Mesendoderm (in vitro differentiated cells): ENCODE measurements at regions not wholly inside any gene's neighbourhood (a gene's known extent, or its start where the extent isn't known, plus 50 kb on each side); places are given as distances from the start of the nearest gene placed in this dataset.

Source experiments
- DNase-seq: peaks from one replicate; pipeline ENCODE4 v3.0.0; 2013
- H2AK5ac ChIP-seq: 2 replicates; pipeline ENCODE4 v1.6.1; 2013; ENCODE audit warnings: low read length, inconsistent platforms
- H2BK120ac ChIP-seq: 2 replicates; pipeline ENCODE4 v1.6.1; 2013; ENCODE audit warnings: low read depth, mild to moderate bottlenecking, low read length, moderate library complexity, mixed read lengths
- H2BK15ac ChIP-seq: replicated peaks from 2 replicates; pipeline ENCODE4 v1.6.1; 2013; ENCODE audit warnings: low read depth, mild to moderate bottlenecking, moderate library complexity
- H2BK5ac ChIP-seq: 2 replicates; pipeline ENCODE4 v1.6.1; 2013; ENCODE audit warnings: low read length, inconsistent platforms
- H3K18ac ChIP-seq: 2 replicates; pipeline ENCODE4 v1.6.1; 2013; ENCODE audit warnings: mild to moderate bottlenecking, low read length, mixed read lengths
- H3K23ac ChIP-seq: one replicate; pipeline ENCODE4 v1.6.1; 2013; ENCODE audit warnings: low read length
- H3K27ac ChIP-seq: 2 replicates; pipeline ENCODE4 v1.5.1; 2013; ENCODE audit warnings: low read depth, mild to moderate bottlenecking, inconsistent platforms, low read length, moderate library complexity
- H3K27me3 ChIP-seq: 2 replicates; pipeline ENCODE4 v1.6.1; 2013; ENCODE audit warnings: low read length, control low read depth, mild to moderate bottlenecking, inconsistent platforms; ENCODE audit not compliant: insufficient read depth, poor library complexity
- H3K36me3 ChIP-seq: 2 replicates; pipeline ENCODE4 v1.6.1; 2013; ENCODE audit warnings: low read length, inconsistent platforms; ENCODE audit not compliant: control insufficient read depth, insufficient read depth
- H3K4ac ChIP-seq: one replicate; pipeline ENCODE4 v1.6.1; 2013; ENCODE audit warnings: low read depth, mild to moderate bottlenecking, low read length, moderate library complexity
- H3K4me1 ChIP-seq: 2 replicates; pipeline ENCODE4 v1.6.1; 2013; ENCODE audit warnings: low read depth, low read length, inconsistent platforms; ENCODE audit not compliant: control insufficient read depth
- H3K4me2 ChIP-seq: 2 replicates; pipeline ENCODE4 v1.6.1; 2013; ENCODE audit warnings: low read length
- H3K4me3 ChIP-seq: 2 replicates; pipeline ENCODE4 v1.5.1; 2013; ENCODE audit warnings: mild to moderate bottlenecking, low read length
- H3K56ac ChIP-seq: one replicate; pipeline ENCODE4 v1.6.1; 2013; ENCODE audit warnings: low read length
- H3K79me1 ChIP-seq: 2 replicates; pipeline ENCODE4 v1.6.1; 2013; ENCODE audit warnings: low read length, inconsistent platforms
- H3K79me2 ChIP-seq: 2 replicates; pipeline ENCODE4 v1.6.1; 2013; ENCODE audit warnings: mild to moderate bottlenecking, low read length; ENCODE audit not compliant: control insufficient read depth, insufficient read depth
- H3K9ac ChIP-seq: 2 replicates; pipeline ENCODE4 v1.6.1; 2013; ENCODE audit warnings: low read length, inconsistent platforms
- H4K5ac ChIP-seq: one replicate; pipeline ENCODE4 v1.6.1; 2013; ENCODE audit warnings: low read length
- H4K8ac ChIP-seq: one replicate; pipeline ENCODE4 v1.6.1; 2013; ENCODE audit warnings: low read depth, mild to moderate bottlenecking, control low read depth, low read length, moderate library complexity
- WGBS: extraction: QIAGEN DNeasy Blood & Tissue Kit; methylation state at CpG from one replicate; pipeline ENCODE4 v1.1.7; 2013; ENCODE audit warnings: low lambda C conversion rate, missing lambda C conversion rate; ENCODE audit not compliant: insufficient coverage; ENCODE audit errors: extremely low coverage; 5-methylcytosine and 5-hydroxymethylcytosine counted together

- no peak overlapping the region for H2AK5ac ChIP-seq
- H3K4me2 ChIP-seq: no peak overlapping the region
- no peaks in the 10 kb centered on the region for H3K36me3 ChIP-seq
- no peaks in the 10 kb centered on the region for H3K79me1 ChIP-seq
- H3K18ac ChIP-seq: no peak overlapping the region
- no CpG with 5 or more reads among the region's 1 CpG for whole genome bisulfite sequencing
- no peak for DNase-seq
- H3K79me2 ChIP-seq: no peaks in the 10 kb centered on the region
- no peak overlapping the region for H3K4me3 ChIP-seq
- no peak overlapping the region for H3K4ac ChIP-seq
- H2BK120ac ChIP-seq: no peak overlapping the region
- no peak overlapping the region for H3K27ac ChIP-seq
- no peaks in the 10 kb centered on the region for H3K4me1 ChIP-seq
- no peak overlapping the region for H4K5ac ChIP-seq
- no peaks in the 10 kb centered on the region for H3K27me3 ChIP-seq
- H2BK15ac ChIP-seq: no peak overlapping the region
- H4K8ac ChIP-seq: no peak overlapping the region
- H3K56ac ChIP-seq: no peak overlapping the region
- H3K23ac ChIP-seq: no peak overlapping the region
- H3K9ac ChIP-seq: no peak overlapping the region
- no peak overlapping the region for H2BK5ac ChIP-seq
These were observed 53.3 kb upstream of the SLCO2A1 start for GRCh38 chr3:134083008-134083407.

DNA sequence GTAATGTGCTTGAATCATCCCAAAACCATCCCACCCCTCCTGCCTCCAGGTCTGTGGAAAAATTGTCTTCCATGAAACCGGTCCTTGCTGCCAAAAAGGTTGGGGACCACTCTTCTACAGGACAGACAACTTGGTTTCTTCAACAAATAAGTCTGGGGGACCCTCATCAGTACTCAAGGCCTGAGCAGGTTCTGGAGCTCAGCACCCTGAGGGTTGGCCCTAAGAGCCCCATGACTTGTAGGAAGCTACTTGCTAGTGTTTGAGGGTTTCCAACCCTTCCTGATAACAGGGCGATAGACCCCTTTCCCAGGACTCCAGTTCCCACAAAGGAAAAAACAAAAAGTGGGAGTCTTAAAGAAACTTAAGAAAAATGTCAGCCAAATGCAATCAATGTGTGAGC, 52.9 kb upstream of the SLCO2A1 start:
- Histone ChIP-seq H3K9ac (no peak overlapping the region), H3K4me1 (no peaks in the 10 kb centered on the region), H3K4ac (no peak overlapping the region), H3K79me2 (no peaks in the 10 kb centered on the region), H2BK120ac (no peak overlapping the region), H2AK5ac (no peak overlapping the region), H2BK5ac (no peak overlapping the region), H4K8ac (no peak overlapping the region), H4K5ac (no peak overlapping the region), H3K18ac (no peak overlapping the region), H3K23ac (no peak overlapping the region), H3K56ac (no peak overlapping the region), H3K4me3 (no peak overlapping the region), H3K79me1 (no peaks in the 10 kb centered on the region), H3K4me2 (no peak overlapping the region), H3K36me3 (no peaks in the 10 kb centered on the region), H2BK15ac (no peak overlapping the region), H3K27ac (no peak overlapping the region), H3K27me3 (no peaks in the 10 kb centered on the region)
- DNase-seq: no peak
- WGBS: no CpG with 5 or more reads among the region's 2 CpGs

DNA sequence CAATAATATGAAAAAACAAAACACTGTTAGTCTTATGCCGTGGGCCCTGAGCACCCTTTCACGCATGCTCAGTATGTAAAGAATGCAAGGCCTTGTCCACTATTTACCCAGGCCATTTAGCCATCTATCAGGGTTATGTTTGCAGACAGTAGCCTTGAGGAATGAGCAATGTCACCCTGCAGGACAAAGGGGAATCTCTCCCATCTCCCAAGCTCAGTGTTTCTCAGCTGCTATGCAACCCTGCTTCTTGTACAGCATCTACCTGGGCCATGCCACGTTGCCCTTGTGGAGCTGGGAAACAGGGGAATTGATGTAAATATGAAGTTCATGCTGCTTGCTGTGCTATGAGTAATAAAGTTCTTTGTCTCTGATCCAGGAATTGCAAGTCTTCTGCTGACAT, 51.5 kb upstream of the SLCO2A1 start:
- H4K8ac ChIP-seq: no peak overlapping the region
- H2BK15ac ChIP-seq: no peak overlapping the region
- H3K27ac ChIP-seq: no peak overlapping the region
- H3K23ac ChIP-seq: no peak overlapping the region
- no peak overlapping the region for H4K5ac ChIP-seq
- H2BK5ac ChIP-seq: no peak overlapping the region
- no CpG with 5 or more reads among the region's 3 CpGs for WGBS
- no peak overlapping the region for H3K9ac ChIP-seq
- H3K18ac ChIP-seq: no peak overlapping the region
- H3K4ac ChIP-seq: no peak overlapping the region
- H2AK5ac ChIP-seq: no peak overlapping the region
- H3K4me2 ChIP-seq: no peak overlapping the region
- no peaks in the 10 kb centered on the region for H3K27me3 ChIP-seq
- no peaks in the 10 kb centered on the region for H3K79me2 ChIP-seq
- no peak overlapping the region for H3K56ac ChIP-seq
- DNase-seq: no peak
- no peaks in the 10 kb centered on the region for H3K36me3 ChIP-seq
- H3K79me1 ChIP-seq: no peaks in the 10 kb centered on the region
- H2BK120ac ChIP-seq: no peak overlapping the region
- H3K4me1 ChIP-seq: no peaks in the 10 kb centered on the region
- H3K4me3 ChIP-seq: no peak overlapping the region

GRCh38 chr3:134080761-134081160, 51.0 kb upstream of the SLCO2A1 start:
- Histone ChIP-seq H3K79me2 (no peaks in the 10 kb centered on the region), H3K27me3 (no peaks in the 10 kb centered on the region), H3K4me2 (no peak overlapping the region), H2AK5ac (no peak overlapping the region), H3K4me3 (no peak overlapping the region), H3K4me1 (no peaks in the 10 kb centered on the region), H4K8ac (no peak overlapping the region), H2BK120ac (no peak overlapping the region), H3K23ac (no peak overlapping the region), H3K56ac (no peak overlapping the region), H2BK5ac (no peak overlapping the region), H3K9ac (no peak overlapping the region), H3K27ac (no peak overlapping the region), H3K79me1 (no peaks in the 10 kb centered on the region), H3K18ac (no peak overlapping the region), H2BK15ac (no peak overlapping the region), H4K5ac (no peak overlapping the region), H3K36me3 (no peaks in the 10 kb centered on the region), H3K4ac (no peak overlapping the region)
- peak; percentile 42 for DNase-seq

GRCh38 chr3:134079761-134080160, 50.0 kb upstream of the SLCO2A1 start:
- DNase-seq: no peak
- H3K23ac ChIP-seq: no peak overlapping the region
- H2BK120ac ChIP-seq: no peak overlapping the region
- H4K5ac ChIP-seq: no peak overlapping the region
- no peak overlapping the region for H3K4ac ChIP-seq
- no peak overlapping the region for H2BK15ac ChIP-seq
- no peak overlapping the region for H3K4me3 ChIP-seq
- no peak overlapping the region for H2AK5ac ChIP-seq
- H3K27ac ChIP-seq: no peak overlapping the region
- H2BK5ac ChIP-seq: no peak overlapping the region
- no peak overlapping the region for H4K8ac ChIP-seq
- no peak overlapping the region for H3K4me2 ChIP-seq
- no peaks in the 10 kb centered on the region for H3K79me1 ChIP-seq
- H3K4me1 ChIP-seq: no peaks in the 10 kb centered on the region
- H3K18ac ChIP-seq: no peak overlapping the region
- no peaks in the 10 kb centered on the region for H3K36me3 ChIP-seq
- no peaks in the 10 kb centered on the region for H3K79me2 ChIP-seq
- no peak overlapping the region for H3K9ac ChIP-seq
- no peak overlapping the region for H3K56ac ChIP-seq
- no peaks in the 10 kb centered on the region for H3K27me3 ChIP-seq
